Retina (tissue), 1 donor: ENCODE measurements at regions not wholly inside any gene's neighbourhood (a gene's known extent, or its start where the extent isn't known, plus 50 kb on each side); places are given as distances from the start of the nearest gene placed in this dataset.
"Not testable (repeated sequence)": the region's sequence is repeated elsewhere in the genome, so short reads cannot be mapped to it uniquely, and the experiment has no call there.

Experiments used
- DNase-seq: peaks from one replicate; pipeline ENCODE4 v3.0.0-alpha.2; 2016

DNA sequence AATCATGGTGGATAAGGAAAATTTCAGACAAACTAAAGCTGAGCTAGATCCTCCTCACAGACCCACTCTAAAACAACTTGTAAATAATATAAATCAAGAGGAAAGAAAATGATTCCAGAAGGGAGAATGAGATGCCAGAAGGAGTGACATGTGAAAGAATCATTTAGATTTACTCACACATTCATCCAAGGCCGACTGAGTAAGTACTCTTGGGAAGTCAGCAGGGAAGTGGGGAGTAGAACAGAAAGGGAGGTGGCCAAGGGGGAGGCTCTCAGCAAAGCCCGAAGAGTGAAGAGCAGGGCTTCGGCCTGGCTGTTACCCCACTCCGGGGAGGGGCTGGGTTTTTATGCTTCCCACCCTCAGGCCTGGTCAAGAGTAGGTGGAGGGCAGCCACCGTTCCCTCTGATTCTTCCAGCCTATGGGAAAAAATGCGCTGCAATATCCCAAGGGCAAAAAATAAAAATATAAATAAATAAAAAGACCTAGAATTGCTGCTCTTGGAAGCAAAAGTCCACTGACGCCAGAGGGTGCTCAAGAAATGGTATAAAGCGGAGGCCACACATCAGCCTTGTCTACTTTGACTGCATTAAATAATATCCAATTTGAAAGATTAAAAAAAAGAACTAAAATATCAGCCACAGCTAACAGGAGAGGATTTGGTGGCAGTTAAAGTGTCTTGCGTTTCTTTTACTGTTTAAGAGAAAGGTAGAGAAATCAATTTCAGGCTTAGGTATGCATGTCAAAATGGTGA is 110.2 kb upstream of the COL5A1 start:
- no peak for DNase-seq

DNA sequence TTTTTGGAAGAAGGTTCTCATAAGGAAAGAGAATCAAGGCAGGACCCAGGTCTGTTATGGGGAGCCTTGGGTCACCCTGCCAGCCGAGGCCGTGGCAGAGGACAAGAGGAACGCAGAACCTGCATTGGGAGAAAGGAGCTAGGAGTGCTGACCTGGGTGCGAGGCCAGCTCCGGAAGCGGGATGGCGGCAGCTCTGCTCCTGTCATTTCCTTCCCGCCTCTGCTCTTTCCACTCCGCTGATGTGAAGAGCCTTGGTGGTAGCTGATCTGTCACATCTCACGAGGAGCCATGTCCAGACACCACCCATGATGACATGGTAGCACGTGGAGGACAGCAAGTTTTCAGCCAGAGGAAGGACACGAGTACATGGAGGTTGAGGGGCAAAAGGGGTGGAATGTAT is 109.5 kb upstream of the COL5A1 start:
- DNase-seq, result no peak

DNA sequence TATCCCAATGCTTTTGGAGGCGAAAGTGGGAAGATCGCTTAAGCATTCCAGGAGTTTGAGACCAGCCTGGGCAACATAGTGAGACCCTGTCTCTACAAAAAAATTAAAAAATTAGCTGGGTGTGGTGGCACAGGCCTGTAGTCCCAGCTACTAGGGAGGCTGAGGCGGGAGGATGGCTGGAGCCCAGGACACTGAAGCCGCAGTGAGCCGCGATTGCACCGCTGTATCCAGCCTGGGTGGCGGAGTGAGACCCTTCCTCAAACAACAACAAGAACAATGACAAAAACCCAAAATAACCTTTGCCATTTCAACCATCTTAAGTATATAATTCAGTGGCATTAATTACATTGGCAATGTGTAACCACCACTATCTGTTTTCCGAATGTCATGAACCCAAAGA is 108.9 kb upstream of the COL5A1 start:
- not testable (repeated sequence) for DNase-seq

DNA sequence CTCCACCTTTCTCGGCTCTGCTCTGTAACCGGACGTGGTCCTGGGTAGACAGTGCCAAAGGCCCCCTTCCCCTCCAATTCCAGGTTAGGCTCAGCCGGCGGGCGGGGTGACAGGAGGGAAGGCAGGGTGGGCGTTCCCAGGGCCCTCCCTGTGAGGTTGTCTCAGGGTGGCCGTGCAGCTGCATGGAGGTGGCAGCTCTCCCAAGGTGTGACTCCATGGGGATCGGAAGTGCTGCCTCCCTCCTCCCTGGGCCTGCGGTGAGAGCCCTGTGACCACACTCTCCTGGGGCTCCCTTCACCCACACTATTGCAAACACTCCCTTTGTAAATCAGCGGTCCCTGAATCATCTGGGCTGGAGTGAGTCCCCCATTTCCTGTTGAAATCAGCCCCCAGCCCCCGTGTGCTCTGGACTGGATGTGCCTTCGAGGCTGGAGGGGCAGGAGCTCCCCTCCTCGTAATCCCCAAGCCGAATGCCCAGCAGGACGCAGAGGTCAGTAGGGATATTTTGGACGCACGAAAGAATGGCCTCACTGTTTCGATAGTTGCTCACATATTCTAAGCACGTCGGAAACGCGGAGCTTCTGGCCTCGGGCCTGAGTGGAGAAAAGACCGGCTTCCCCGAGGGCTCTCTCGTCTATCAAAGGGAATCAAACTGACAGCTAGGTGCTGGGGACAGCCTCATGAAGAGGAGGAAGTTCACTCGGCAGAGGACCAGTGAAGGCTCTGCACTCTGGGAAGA is 107.6 kb upstream of the COL5A1 start:
- DNase-seq, result no peak

DNA sequence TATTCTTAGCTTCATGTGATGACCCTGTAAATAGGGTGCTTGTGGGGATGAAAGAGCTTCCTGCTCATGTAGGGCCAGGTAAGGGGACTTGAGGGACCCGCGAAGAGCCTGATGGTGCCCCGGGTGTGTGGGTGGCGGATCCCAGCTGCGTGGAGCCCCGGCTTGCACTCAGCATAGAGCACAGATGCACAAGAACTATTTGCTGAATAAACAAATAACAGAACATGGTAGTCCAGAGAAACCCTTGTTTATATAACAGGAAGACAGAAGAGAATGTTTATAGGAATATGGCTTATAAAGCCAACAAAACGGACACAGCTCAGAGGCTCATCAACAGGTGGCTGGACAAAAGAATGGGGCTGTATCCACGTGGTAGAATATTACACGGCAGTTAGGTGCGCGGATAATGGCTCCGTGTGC is 106.9 kb upstream of the COL5A1 start:
- no peak for DNase-seq

DNA sequence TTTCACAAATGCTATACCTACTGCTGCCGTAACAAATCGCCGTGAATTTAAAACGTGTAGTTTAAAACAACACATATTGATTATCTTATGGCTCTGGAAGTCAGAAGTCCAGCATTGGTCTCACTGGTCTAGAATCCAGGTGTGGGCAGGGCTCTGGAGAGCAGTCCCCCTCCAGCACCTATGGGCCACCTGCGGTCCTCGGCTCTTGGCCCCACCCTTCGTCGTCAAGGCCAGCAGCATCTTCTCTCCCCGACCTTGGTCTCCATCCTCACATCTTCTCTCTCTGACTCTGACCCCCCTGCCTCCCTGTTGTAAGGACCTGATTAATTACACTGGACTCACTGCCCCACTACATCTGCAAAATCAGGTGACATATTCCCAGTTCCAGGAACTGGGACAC is 106.4 kb upstream of the COL5A1 start:
- DNase-seq, result no peak

DNA sequence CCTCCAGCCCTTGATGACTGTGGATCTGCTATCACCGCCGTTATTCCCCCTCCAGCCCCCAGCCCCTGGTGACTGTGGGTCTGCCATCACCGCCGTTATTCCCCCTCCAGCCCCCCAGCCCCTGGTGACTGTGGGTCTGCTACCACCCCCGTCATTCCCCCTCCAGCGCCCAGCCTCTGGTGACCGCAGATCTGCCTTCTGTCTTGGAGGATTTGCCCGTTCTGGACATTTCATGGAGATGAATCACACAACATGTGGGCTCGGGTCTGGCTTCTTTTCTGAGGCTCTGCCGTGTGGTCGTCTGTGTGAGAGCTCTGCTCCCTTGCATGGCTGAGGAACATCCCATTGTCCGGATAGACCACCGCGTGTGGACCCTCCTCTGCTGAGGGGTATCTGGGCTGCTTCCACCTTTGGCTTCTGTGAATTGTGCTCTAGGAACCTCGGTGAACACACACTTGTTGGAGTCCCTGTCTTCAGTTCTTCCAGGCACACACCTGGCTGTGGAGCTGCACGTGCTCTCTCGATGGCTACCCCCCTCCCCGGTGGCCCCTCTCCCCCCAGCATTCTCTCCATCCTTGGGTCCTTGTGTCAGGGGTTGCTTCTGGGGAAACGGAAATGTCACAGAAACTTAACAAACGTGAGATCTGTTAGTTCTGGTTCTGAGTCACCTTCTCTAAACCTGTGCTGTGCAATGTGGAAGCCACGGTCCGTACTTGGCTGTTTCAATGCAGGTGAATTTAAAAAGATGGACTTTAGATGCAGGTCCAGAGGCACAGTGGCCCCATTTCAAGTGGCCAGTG is 105.3 kb upstream of the COL5A1 start:
- DNase-seq, result no peak

DNA sequence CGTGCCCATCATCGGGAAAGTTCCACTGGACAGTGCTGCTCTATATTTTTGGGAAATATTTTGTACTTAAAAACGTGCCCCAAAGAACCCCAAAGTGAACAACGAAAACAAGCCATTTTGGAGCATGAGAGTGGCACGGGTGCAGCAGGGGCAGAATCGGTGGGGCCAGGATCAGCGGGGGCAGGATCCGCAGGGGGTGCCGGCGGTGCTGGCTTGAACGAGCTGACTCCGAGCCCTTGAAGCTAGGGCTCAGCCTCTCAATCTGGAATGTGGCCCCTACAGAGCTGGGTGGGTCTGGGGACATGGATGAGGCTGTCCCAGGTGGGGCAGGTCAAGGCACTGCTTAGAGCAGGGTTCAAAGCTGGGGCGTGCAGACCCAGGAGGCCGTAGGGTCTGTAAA is 104.7 kb upstream of the COL5A1 start:
- no peak for DNase-seq

DNA sequence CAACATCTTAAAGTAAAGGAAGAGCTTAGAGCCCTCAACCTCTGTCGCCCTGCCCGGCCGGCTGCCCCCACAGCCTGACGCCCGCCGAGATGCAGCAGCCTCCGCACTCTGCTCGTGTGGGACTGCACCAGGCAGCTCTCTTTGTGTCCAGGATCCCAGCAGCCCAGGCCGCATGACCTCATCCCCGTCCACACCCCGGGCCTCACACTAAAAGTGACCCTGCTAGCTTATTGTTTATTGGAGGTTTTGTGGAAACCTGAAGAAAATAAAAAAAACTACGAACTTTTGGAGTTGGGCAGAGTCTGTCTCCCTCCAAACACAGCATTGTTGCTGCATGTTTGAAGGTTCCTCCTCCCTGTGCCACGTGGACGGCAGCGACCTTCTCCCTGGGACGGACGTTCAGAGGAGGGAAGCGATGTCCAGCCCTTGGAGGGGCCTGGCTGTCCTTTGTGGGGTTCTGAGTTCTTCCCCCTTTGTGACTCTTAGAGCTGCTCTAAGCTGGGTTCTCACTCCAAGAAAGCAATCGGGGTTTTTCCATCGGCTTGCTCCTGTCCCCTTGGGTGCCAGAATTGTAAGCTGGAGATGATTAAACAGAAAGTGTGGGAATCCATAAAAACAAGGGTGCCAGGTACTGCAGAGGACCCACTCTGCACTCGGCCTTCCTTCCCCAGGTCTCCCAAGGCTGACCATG is 103.5 kb upstream of the COL5A1 start:
- DNase-seq, result no peak

DNA sequence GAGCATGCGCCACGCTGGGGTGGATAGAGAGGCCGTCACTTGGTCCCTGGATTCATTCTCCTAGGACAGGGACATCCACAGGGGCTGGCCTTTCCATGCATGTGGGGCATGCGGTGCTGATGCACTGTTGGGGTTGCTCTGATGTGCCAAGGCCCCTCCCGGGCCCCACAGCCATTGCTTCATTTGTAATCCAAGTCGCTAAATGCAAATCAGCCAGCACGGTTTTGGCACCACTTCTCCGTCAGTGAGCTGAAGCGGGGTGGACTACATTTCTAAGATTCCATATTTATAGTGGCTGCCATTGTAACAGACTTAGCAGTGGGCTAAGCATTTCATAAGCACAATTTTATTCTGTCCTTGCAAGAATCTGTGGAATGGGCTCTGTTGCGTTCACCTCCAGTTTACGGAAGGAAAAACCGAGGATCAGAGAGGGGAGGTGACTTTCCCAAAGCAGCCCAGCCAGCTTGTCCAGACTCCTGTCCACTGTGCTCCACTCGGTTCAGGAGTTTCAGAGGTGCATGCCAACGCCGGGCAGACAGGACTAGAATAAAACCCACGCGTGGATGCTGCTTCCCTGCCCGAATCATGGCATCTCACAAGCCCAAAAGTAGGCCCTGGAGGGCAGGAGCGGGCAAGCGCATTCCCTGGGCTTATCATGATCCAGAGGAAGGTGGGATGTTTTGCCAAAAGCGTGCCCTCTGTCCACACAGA is 102.6 kb upstream of the COL5A1 start:
- DNase-seq, result no peak

DNA sequence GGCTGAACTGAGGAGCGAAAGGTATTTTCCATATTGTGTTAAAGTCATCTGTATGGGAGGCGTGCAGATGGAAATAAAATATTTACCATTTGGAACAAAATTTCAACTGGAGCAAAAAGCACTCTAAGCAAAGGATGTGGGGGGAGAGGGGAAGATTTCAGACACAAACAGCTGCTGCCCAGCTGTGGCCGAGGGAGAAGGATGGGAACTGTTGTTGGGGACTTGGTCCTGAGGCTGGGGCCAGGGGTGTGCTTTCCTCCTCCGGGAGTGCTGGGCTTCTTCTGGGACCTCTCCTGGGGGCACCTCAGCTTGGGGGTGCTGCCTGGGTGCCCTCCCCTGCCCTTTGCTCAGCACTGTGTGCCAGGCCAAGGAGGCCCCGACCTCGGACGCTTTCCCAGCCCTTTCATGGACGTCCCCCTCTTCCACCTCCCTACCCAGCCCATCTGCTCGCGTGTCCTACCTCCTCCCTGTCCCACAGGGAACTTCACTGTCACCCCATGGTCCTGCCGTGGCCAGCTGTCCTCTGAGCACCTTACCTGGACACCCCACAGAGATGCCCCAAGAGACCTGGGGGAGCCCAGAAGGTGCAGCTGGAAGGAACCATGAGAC is 101.9 kb upstream of the COL5A1 start:
- DNase-seq, result no peak

DNA sequence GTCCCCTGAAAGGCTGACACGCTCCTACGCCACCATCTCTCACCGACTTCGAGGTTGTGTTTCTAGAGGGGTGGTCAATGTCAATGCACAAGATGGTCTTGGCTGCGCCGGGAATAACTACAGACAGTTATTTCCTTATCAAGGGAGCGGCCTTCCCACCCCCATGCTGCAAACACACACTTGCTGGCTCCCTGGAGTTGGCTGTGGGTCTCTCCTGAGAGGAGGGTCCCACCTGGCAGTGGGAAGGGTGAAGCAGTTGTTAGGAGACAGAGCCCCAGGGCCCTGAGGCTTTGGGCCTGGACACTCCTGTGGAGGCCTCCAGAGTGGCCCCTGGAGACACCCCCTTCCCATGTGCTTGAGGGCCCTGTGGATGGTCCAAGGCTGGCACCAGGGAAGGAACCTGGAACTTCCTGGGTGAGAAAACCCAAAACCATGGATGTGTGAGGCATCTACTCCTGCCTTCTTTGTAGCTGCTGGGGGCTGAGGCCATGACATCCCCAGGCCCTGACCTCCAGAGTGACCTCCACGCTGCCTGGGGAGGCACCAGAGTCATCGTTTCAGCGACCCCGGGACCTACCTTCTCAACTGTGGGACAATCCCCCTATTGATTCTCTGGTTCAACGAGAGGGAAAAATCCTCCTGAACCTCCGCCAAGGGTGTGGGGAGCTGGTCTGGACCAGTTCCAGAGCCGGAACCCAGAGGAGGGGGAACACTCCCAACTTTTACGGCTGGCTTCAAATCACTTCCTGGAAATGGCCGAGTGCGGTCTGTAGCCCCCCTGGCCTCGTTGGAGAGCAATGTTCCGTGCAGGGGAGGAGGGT is 101.1 kb upstream of the COL5A1 start:
- no peak for DNase-seq

DNA sequence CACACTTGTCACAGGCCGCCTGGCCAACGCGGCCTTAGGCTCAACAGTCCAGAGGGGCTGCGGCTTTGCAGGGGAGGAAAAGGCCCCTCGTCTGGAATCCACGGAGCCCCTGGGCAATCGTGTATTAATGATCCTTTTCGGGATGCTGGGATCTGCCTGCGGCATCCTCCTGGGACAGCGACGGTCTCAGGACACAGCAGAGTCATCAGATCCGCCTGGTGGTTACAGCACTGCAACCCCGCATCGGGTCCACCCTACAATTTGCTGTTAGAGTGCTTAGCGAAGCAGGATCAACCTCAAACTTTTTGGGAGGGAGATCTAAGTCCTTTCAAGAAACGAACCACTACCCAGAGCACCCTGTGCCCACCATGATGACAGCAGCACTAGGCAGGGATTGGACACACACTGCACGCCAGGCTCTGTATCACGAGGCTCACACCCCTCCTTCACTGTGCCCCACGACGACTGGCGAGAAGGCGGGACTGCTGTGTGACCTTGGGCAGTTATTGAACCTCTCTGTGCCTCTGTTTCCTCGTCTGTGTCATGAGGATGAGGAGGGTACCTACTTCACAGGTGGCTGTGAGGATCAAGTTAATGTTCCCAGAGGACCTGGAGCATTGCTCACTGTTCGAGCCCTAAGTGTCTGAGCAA is 100.4 kb upstream of the COL5A1 start:
- DNase-seq, result no peak

DNA sequence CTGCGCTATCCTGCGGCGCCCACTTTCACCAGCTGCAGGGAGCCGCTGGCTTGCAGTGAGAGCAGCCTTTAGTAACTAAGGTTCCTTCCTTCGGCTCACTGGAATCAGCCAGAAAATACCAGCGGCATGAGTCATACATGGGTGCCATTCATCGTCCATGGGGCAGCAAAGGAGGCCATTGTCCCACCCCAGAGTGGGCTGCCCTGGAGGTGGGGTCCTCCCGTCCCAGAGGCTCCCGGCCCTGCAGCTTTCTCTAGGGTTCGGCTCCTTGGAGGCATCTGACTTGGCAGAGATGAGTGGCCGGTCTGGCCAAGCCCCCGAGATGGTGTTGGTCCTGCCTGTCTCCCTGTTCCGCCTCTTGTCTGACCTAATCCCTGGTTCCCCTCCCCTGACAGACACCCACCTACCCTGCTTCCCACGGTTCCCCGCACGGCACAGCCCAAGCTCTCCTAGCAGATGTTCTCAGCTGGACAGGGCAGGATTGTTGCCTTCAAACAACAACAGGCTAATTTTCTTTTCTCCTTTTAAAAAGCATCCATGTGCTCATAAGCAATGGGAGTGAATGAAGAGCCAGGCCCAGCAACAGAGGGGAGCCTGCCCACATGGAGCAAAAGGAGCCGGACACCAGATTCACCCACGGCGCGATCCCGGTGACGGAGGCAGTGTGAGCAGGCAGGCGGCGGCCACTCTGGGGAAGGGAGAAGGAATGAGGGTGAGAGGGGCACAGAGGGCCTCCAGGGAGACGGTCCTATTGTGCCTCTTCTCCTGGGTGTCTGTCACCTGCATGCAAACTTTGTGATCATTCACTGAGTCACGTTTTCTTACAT is 97.0 kb upstream of the COL5A1 start:
- DNase-seq, result no peak

DNA sequence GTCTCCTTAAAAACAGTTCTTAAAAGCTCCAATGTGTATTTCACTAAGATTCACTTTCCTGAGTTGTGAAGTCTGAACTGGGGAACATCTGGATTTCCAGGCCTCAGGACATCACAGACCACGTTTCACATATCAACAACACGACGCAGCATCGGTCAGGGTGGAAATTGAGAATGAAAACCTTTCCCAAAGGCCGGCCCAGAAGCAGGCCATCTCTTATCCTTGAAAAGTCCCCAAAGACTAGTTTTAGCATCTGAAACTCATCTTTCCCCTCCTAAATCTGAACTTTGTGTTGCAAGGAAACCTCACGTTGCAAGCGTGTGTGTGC is 96.4 kb upstream of the COL5A1 start:
- no peak for DNase-seq

DNA sequence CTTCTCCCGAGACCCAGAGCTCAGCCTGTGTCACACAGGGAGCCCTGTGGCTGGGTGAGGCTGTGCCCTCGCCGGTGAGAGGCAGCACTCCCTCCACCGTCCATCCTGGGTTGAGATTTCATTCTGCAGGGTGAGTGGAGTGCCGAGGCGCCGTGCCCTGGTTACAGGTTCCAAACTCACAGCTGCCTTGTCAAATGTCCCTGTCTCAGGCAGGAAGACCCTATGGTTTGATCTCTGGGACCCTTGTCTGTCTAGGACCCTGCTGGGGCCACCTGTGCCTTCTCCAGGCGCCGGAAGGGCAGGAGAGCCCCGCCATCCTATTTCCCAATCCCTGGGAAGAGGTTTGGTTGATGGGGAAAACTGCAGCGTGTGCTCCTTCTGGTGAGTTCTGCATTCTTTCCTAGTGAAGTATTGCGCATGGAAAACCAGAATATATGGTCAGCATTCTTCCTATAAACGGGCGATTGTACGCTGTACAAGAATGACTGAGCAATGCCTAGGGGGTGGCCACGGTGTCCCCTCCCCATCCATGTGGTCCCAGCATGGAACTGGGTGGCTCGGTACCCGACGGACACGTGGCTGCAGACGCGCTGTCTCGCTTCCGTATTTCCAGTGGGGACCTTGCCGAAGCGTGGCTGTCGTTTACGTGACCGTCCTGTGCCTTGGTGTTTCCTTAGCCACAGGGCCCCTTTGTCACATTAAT is 95.9 kb upstream of the COL5A1 start:
- no peak for DNase-seq

DNA sequence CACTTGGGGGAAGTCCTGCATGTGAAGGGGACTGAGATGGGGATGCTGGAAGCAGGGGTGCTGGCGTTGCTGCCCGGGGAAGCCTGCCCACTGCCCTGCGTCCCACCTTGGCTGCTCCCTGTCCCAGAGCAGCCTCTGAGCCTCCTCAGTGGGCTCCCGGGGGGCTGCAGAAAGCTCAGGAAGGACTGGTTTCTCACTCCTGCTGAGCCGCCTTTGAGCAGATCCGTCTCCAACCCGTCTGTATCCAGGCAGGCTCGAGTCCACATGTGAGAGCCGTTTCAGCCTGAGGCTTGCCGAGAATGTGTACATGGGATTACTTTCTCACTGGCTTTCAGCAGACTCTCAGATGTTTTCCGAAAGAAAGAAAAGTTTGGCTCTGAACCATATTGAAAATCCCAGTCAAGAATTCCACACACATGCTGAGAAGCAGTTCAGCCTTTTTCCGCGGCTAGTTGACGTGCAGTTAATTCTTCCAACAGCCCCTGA is 95.3 kb upstream of the COL5A1 start:
- DNase-seq, result no peak

DNA sequence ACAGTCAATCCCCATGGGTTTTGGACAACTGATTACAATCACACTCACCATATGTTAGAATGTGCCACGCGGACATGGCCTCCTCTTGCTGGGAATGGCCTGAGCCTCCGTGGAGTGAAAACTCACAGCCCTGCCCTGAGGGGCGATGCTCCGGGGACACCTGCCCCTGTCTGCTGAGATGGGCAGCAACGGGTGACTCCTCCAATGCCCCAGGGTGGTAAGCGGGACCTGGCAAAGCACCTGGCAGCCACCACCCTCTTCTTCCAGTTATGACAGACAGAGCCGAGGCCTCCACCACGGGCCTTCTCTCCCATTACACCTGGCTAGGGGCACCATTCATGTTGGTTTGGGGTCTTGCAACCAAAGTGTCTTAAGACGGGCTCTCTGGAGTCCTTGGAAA is 94.9 kb upstream of the COL5A1 start:
- no peak for DNase-seq
